IMR-90 (cell line): ENCODE measurements at regions not wholly inside any gene's neighbourhood (a gene's known extent, or its start where the extent isn't known, plus 50 kb on each side); places are given as distances from the start of the nearest gene placed in this dataset.

Experiments
- ATAC-seq: fragments of 200-7000 bp; cut with Tn5 transposase; 2 replicates; pipeline ENCODE4 v1.9.1; 2020; ENCODE audit warnings: low read depth, mild to moderate bottlenecking, moderate library complexity
- BruUV-seq: library from RNA; stranded (reverse); fragments of 400-500 nt; replicated peaks from 2 replicates; lab custom pipeline; 2021; lab: Mats Ljungman, UMichigan
- CTCF ChIA-PET: fragments of 300-600 bp; formaldehyde crosslinking; extraction: SDS; loops from one replicate; lab custom pipeline; 2021; ENCODE audit warnings: antibody characterized with exemption; lab: Yijun Ruan, JAX
- POLR2A ChIA-PET: fragments of 300-600 bp; sonication (Branson Sonifier 250); formaldehyde crosslinking; loops from one replicate; lab custom pipeline; 2022; ENCODE audit warnings: antibody characterized with exemption; ENCODE audit not compliant: unreplicated experiment; lab: Charles Lee
- DNase-seq: peaks from one replicate; pipeline ENCODE4 v3.0.0; 2013
- H2AFZ ChIP-seq: replicated peaks from 2 replicates; pipeline ENCODE3; 2013; ENCODE audit warnings: low read length, mild to moderate bottlenecking; ENCODE audit not compliant: poor library complexity
- H2AK5ac ChIP-seq: 2 replicates; pipeline ENCODE4 v1.6.1; 2013; ENCODE audit warnings: low read depth, low read length, inconsistent platforms
- H2AK9ac ChIP-seq: replicated peaks from 2 replicates; pipeline ENCODE3; 2013; ENCODE audit warnings: mild to moderate bottlenecking, low read depth, low read length, moderate library complexity; ENCODE audit not compliant: poor library complexity
- H2BK120ac ChIP-seq: 2 replicates; pipeline ENCODE4 v1.6.1; 2013; ENCODE audit warnings: low read depth, low read length, inconsistent platforms
- H2BK15ac ChIP-seq: 3 replicates; pipeline ENCODE4 v1.6.1; 2013; ENCODE audit warnings: low read depth, low read length, inconsistent platforms
- H2BK20ac ChIP-seq: 2 replicates; pipeline ENCODE4 v1.6.1; 2013; ENCODE audit warnings: low read depth, mild to moderate bottlenecking, inconsistent platforms, low read length, moderate library complexity
- H2BK5ac ChIP-seq: 2 replicates; pipeline ENCODE4 v1.6.1; 2013; ENCODE audit warnings: mild to moderate bottlenecking, low read depth, low read length, inconsistent platforms; ENCODE audit not compliant: poor library complexity, severe bottlenecking
- H3K14ac ChIP-seq: replicated peaks from 2 replicates; pipeline ENCODE4 v1.6.1; 2013; ENCODE audit warnings: low read depth, low read length, inconsistent platforms
- H3K18ac ChIP-seq: 2 replicates; pipeline ENCODE4 v1.6.1; 2013; ENCODE audit warnings: low read depth, low read length, control low read depth
- H3K23ac ChIP-seq: 2 replicates; pipeline ENCODE4 v1.6.1; 2013; ENCODE audit warnings: low read depth, low read length, inconsistent platforms
- H3K27ac ChIP-seq: 2 replicates; pipeline ENCODE4 v1.5.1; 2013; ENCODE audit warnings: mild to moderate bottlenecking, control low read depth, low read length; ENCODE audit not compliant: insufficient read depth
- H3K27me3 ChIP-seq: 2 replicates; pipeline ENCODE4 v1.6.1; 2013; ENCODE audit warnings: low read length; ENCODE audit not compliant: control insufficient read depth, insufficient read depth
- H3K36me3 ChIP-seq: 2 replicates; pipeline ENCODE4 v1.6.1; 2013; ENCODE audit warnings: low read length, mixed read lengths; ENCODE audit not compliant: control insufficient read depth, insufficient read depth
- H3K4ac ChIP-seq: 2 replicates; pipeline ENCODE4 v1.6.1; 2013; ENCODE audit warnings: low read depth, low read length, inconsistent platforms
- H3K4me1 ChIP-seq: 2 replicates; pipeline ENCODE4 v1.6.1; 2013; ENCODE audit warnings: low read length, mixed read lengths; ENCODE audit not compliant: control insufficient read depth, insufficient read depth
- H3K4me2 ChIP-seq: 2 replicates; pipeline ENCODE4 v1.6.1; 2013; ENCODE audit warnings: low read depth, mild to moderate bottlenecking, control low read depth, low read length, moderate library complexity
- H3K4me3 ChIP-seq: 2 replicates; pipeline ENCODE4 v1.5.1; 2013; ENCODE audit warnings: low read depth, mild to moderate bottlenecking, control low read depth, low read length, moderate library complexity; ENCODE audit not compliant: insufficient read depth
- H3K56ac ChIP-seq: 2 replicates; pipeline ENCODE4 v1.6.1; 2013; ENCODE audit warnings: low read length, inconsistent platforms; ENCODE audit not compliant: insufficient read depth; ENCODE audit errors: extremely low read depth
- H3K79me1 ChIP-seq, 2 experiments: 2 replicates each; pipeline ENCODE4 v1.6.1; 2013; ENCODE audit warnings: low read length in 2 of 2, inconsistent platforms in 1 of 2, low read depth in 1 of 2
- H3K9ac ChIP-seq: 2 replicates; pipeline ENCODE4 v1.6.1; 2013; ENCODE audit warnings: low read depth, low read length, control low read depth
- H3K9me1 ChIP-seq: 2 replicates; pipeline ENCODE4 v1.6.1; 2013; ENCODE audit warnings: low read length, inconsistent platforms; ENCODE audit not compliant: insufficient read depth
- H3K9me3 ChIP-seq: 2 replicates; pipeline ENCODE4 v1.6.1; 2013; ENCODE audit warnings: low read length; ENCODE audit not compliant: control insufficient read depth, insufficient read depth
- H4K20me1 ChIP-seq: 2 replicates; pipeline ENCODE4 v1.6.1; 2013; ENCODE audit warnings: low read length, inconsistent platforms; ENCODE audit not compliant: insufficient read depth
- H4K5ac ChIP-seq: 2 replicates; pipeline ENCODE4 v1.6.1; 2013; ENCODE audit warnings: mild to moderate bottlenecking, low read depth, low read length, control low read depth
- H4K8ac ChIP-seq, 2 experiments: 2 replicates each; pipeline ENCODE4 v1.6.1; 2013; ENCODE audit warnings: low read depth in 2 of 2, low read length in 2 of 2, control low read depth in 1 of 2, inconsistent platforms in 1 of 2
- H4K91ac ChIP-seq: 2 replicates; pipeline ENCODE4 v1.6.1; 2013; ENCODE audit warnings: low read depth, low read length, inconsistent platforms; ENCODE audit not compliant: insufficient read depth
- CEBPB ChIP-seq: IDR thresholded peaks from 2 replicates; pipeline ENCODE4 v1.6.1; 2012; ENCODE audit warnings: low read depth, low read length, improper control_type of control experiment
- RAD21 ChIP-seq: IDR thresholded peaks from 2 replicates; pipeline ENCODE4 v1.6.1; 2012; ENCODE audit warnings: low read length, improper control_type of control experiment
- WGBS, 2 experiments: methylation state at CpG; one replicate each; pipeline versions ENCODE4 v1.1.5 to v1.1.7; 2013; ENCODE audit warnings: missing lambda C conversion rate in 2 of 2; ENCODE audit not compliant: insufficient read length in 1 of 2; ENCODE audit errors: extremely low coverage in 2 of 2; 5-methylcytosine and 5-hydroxymethylcytosine counted together
- dilution Hi-C: fragments of 300-500 bp; cut with HindIII; formaldehyde crosslinking; loops from one replicate; pipeline ENCODE4 v1.14.3; 2018; ENCODE audit warnings: low sequenced_read_pairs; ENCODE audit not compliant: unreplicated experiment
- in situ Hi-C: fragments of 300-500 bp; cut with MboI; formaldehyde crosslinking; loops from 3 replicates; pipeline ENCODE4 v1.14.3; 2019; ENCODE audit warnings: low sequenced_read_pairs, inconsistent platforms, mixed read lengths
- intact Hi-C: fragments of 100-400 bp; cut with micrococcal nuclease; formaldehyde crosslinking; loops from 2 replicates; pipeline ENCODE4 v1.10.0; 2022

- H3K4me2 ChIP-seq = no peak overlapping the region
- BruUV-seq = no TSS peak
These were observed 444.7 kb downstream of the TLE1 start for GRCh38 chr9:81244631-81245030.

More at GRCh38 chr9:81244631-81245030, 444.7 kb downstream of the TLE1 start:
- ATAC-seq (peak; percentile 73), DNase-seq (peak; percentile 47)
- no peak overlapping the region for H2AK5ac ChIP-seq
- TF ChIP-seq CEBPB = 0 out of 2 replicates have a peak, but pooled peaks have one; percentile 26
- TF ChIP-seq RAD21 = no peak
- no peaks in the 10 kb centered on the region for H3K9me3 ChIP-seq
- no CpG with 5 or more reads among the region's 1 CpG for WGBS, 2 experiments
- in situ Hi-C loops = no loop called here
- H2AK9ac ChIP-seq = no peak overlapping the region
- no peaks in the 10 kb centered on the region for H4K20me1 ChIP-seq
- no peak overlapping the region for H2BK120ac ChIP-seq
- no peaks in the 10 kb centered on the region; the same call in 1 of the 2 replicates for H3K4me1 ChIP-seq
- no peak overlapping the region for H2BK15ac ChIP-seq
- H3K23ac ChIP-seq = no peak overlapping the region
- H2BK5ac ChIP-seq = no peak overlapping the region
- H2AFZ ChIP-seq = no peak overlapping the region
- H3K56ac ChIP-seq = no peak overlapping the region
- intact Hi-C loops = loop anchor here (10.0 kb wide), 1 partner anchor 440 kb away; the partner anchor contains the start of gene TLE1
- ChIA-PET POLR2A (no interaction called here), CTCF (interaction anchor here (0.5 kb wide), 1 partner anchor 308 kb away, joined by 3 read pairs; no protein-coding TSS in a partner anchor)
- H3K27ac ChIP-seq = no peak overlapping the region
- no peak overlapping the region for H2BK20ac ChIP-seq
- H3K4me3 ChIP-seq = no peak overlapping the region
- no peaks in the 10 kb centered on the region for H3K9me1 ChIP-seq
- H4K8ac ChIP-seq = no peak overlapping the region
- H3K79me1 ChIP-seq = no peaks in the 10 kb centered on the region
- no peak overlapping the region for H3K4ac ChIP-seq
- H3K18ac ChIP-seq = no peak overlapping the region
- no peak overlapping the region for H3K14ac ChIP-seq
- no peaks in the 10 kb centered on the region for H3K27me3 ChIP-seq
- H4K91ac ChIP-seq = no peak overlapping the region
- dilution Hi-C loops = no loop called here
- no peak overlapping the region for H3K9ac ChIP-seq
- no peaks in the 10 kb centered on the region for H3K36me3 ChIP-seq
- H4K5ac ChIP-seq = no peak overlapping the region
